Ammon's horn (tissue), 1 donor: ENCODE measurements at regions not wholly inside any gene's neighbourhood (a gene's known extent, or its start where the extent isn't known, plus 50 kb on each side); places are given as distances from the start of the nearest gene placed in this dataset.

Experiments
- DNase-seq: peaks from one replicate; pipeline ENCODE4 v3.0.0-alpha.2; 2016; ENCODE audit warnings: low spot score

DNA sequence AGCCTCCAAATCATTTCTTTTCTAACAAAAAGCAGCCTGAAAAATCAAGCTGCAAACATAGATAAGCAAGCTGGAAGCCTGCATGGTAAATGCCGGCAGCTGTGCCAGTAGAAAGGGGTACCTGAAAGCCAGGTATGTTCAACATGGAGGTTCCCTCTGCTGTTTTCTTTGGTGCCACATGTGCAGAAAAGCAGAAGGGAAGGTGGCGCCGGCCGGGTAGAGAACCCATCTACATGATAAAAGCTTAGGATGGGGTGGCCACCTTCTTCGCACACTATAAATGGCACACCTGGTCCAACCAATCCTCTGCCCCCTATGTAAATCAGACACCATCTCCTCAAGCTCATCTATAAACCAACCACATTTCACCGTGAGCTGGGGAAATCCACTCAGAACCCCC, 268.9 kb upstream of the IRX2 start:
- no peak for DNase-seq

DNA sequence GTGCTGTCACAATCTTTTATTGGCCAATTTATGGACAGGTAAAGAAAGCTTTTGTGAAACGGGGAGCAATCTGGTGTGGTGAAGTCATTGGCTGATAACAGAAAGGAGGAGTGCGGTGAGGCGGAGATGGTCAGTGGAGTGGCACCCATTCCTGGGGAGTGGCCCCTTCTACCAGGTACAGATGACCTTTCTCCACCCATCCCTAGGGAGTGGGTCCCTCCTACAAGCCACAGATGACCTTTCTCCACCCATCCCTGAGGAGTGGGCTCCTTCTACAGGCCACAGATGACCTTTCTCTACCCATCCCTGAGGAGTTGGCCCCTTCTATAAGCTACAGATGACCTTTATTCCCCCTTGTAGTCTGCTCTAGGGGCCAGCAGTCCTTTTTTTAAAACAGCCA, 267.6 kb upstream of the IRX2 start:
- DNase-seq = no peak

GRCh38 chr5:3011764-3012017, 260.2 kb upstream of the IRX2 start:
- DNase-seq = no peak

DNA sequence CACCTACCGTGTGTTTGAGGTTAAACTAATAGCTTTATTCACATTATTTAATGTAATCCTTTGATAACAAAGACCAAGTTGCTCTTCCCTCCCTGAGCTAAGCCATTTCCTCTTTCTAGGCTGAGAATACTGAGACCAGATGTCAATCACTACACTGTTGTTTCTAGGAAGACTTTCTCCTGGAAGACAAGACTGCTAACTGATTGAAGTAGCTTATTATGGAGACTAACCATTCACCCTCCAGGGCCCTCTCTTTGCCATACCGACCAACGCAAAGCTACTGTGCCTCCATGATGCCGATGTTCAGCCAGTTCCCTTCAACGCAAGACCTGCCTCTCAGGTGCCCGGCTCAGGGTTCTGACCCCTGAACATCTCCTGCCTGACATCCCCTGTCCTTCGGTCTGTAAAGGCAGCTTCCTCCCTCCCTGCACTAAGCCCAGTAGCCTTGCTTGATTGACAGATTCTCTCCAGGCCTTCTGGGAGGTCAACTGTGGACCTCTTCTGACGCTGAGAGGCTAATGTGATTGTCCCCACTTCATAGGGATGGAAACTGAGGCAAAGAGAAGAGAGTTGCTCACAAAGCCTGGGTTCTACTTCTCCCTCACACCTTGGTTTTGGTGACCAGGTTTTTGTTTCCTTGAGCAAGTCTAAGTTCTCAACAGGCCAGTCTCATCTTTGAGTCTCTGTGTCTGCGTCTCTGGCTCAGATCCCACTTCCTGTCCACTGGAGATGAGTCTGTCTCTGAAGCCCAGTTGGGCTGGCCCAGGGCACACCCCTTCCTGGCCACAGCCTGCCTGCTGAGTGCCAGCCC, 259.7 kb upstream of the IRX2 start:
- DNase-seq = no peak

DNA sequence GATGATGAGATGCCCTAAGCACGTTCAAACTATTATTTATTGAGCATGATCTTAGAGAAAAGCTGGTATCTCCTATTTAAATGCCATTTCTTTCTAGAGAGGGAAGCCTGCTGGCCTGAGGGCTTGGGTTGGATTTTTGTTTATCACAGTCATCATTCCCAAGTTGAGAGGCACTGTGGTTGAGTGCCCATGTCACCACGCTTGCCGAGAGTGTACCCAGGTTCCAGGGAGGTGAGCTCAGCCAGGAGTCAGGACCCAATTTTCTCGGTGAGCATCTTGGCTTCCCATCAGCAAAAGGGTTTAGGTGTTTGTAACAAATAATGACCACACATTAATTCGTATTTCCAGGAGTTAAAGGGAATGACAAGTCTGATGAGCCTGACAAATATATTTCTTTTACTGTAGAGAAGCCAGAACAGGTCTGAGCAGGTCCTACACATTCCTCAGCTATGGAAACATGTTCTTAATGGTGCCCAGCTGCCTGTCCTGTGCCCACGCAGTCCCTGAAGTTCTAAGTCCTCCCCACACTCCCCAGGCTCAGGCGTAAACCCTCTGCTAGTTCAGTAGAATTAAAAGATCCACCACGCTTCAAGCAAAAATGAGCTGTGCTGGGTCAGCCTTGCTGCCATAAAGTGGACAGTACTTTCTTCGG, 258.9 kb upstream of the IRX2 start:
- DNase-seq = no peak

- no peak for DNase-seq
Measured at GRCh38 chr5:3009605-3010004, 258.1 kb upstream of the IRX2 start.

- no peak for DNase-seq
Measured at GRCh38 chr5:3007577-3007976, 256.1 kb upstream of the IRX2 start.

- no peak for DNase-seq
Measured at GRCh38 chr5:3006961-3007551, 255.6 kb upstream of the IRX2 start.

DNA sequence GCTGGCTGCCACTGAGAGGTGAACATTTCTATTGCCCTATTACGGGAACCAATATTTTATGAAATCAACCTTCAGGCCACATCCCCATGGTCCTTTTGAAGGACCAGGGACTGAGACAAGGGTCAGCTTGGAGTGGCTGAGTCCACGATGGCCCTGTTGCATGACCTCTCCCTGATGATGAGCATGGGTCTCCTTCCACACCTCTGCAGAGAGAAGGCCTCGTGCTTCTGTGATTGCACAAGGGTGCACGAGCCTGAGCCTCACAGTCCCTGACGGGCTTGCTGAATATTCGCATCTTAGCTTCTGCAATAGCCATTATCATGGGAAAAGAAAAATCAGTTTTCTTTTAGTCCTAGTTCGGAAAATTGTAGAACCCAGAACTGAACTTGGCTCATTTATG, 255.0 kb upstream of the IRX2 start:
- DNase-seq = no peak

DNA sequence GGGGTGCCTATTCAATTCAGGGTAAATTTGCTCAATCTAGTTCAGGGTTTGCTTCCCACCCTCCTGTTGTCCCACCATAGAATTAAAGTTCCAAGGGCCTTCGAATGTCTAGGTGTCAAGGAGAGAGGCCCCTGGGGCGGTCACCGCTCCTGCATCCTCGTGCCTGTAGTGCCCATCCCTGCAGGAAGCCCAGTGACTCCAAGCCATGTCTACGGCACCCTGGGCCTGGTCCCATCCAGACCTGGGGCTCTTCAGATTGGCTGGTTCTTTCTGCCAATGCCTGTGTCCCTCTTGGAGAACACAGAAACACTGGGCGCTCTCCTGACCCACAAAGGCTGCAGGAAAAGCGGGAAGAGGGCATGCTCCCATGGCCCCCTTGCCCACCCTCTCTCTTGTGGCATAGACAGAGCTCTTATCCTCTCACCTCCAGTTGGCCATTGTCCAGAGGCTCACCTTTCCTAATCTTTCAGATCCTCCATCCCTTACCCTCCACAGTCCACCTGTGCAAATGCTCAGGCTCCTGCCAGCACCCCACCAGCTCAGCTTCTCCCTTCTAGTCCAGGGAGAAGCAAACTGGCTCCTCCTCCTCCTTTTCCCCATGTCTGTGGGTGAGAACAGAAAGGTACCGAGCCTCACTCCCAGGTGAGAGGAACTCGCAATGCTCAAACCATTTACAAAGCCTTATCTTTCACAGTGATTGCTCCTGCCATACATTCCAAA, 253.0 kb upstream of the IRX2 start:
- DNase-seq = no peak

- DNase-seq = no peak
Measured at GRCh38 chr5:3002230-3002629, 250.8 kb upstream of the IRX2 start.

DNA sequence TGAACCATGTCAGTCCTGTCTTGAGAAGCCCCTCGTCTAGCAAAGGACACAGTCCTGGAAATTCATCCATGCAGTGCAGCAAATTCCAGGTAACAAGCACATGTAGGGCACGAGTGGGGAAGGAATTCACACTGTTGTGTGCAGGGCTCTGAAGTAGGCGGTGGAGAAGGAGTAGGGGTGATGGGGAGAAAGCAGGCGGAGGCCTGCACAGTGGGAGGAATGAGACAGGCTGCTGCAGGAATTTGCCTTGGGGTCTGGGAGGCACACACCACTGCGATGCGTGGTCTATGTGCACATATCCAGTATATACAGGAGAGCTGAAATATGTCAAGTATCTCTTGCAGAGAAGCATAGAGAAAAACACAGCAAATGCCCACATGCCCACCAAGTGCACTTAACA, 249.2 kb upstream of the IRX2 start:
- DNase-seq = no peak

DNA sequence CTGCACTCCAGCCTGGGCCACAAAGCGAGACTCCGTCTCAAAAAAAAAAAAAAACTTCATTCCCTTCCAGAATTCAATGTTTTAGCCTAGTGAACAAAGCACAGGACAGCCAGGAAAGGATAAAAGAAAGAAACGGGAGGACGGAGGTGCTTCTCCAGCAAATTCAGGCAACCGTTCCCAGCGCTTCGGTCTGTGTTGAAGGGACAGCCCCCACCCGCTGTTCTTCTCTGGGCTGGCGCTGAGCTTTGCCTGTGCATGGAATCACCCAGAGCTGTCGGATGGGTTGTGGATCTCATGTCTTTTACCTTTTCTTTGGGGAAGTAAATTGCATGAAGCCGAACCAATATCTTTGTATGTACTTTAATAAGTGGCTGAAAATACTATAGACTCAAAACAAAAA, 248.4 kb upstream of the IRX2 start:
- DNase-seq = no peak

DNA sequence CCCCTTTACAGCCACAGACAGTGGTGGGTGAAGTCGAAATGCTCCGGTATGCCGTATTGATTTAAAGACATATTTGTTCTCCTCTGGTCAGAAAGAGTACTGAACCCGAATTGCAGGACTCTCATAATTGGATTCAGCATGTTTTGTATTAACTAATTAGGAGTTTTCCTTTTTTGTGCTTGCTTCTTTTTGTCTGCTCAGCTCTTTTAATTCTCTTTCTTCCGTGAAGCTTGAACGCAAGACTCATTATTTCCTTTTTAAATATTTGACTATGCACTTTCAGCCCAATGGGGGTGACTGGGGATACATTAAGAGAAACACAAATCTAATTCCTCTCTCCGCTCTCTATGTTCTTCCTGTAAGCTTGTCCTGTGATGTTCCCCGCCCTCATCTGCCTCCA, 246.6 kb upstream of the IRX2 start:
- DNase-seq = no peak

GRCh38 chr5:2997179-2997578, 245.7 kb upstream of the IRX2 start:
- no peak for DNase-seq

DNA sequence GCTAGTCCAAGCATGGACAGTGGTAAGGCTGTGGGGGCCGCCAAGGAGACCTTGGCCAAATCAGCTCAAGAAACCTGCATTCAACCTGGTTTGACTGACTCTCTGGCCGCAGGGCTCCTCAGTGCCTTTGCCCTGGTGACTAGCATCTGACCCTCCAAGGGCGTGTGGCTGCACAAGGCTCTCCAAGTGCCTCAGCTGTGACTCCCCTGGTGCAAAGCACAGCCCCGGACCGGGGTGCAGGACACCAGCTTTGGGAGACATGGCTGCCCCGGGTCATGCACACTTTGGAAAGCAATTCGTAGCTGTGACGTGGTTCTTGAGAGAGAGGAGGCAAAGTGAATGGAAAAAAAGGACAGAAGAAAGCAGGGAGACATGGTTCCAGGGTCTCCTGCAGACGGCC, 245.2 kb upstream of the IRX2 start:
- DNase-seq = no peak

- no peak for DNase-seq
Measured at GRCh38 chr5:2996248-2996647, 244.8 kb upstream of the IRX2 start.

DNA sequence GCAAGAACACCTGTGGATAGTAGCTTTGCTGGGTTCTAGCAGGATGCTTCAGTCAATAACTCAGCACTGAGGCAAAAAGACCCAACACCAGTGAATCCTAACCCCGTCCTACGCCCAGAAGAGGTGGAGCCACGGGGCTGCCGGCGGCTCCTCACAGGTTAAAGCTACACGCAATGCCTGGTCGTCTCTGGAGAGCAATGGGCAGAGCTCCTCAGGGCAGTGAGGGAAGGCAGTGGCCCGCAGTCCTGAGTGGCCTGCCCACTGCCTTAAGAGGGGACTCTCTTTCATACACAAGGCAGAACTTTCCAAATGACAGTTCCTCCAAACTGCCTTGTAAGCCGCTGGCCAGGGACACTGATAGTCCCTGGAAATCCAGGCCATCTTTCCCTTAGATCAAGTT, 244.2 kb upstream of the IRX2 start:
- no peak for DNase-seq

GRCh38 chr5:2995035-2995434, 243.6 kb upstream of the IRX2 start:
- no peak for DNase-seq

DNA sequence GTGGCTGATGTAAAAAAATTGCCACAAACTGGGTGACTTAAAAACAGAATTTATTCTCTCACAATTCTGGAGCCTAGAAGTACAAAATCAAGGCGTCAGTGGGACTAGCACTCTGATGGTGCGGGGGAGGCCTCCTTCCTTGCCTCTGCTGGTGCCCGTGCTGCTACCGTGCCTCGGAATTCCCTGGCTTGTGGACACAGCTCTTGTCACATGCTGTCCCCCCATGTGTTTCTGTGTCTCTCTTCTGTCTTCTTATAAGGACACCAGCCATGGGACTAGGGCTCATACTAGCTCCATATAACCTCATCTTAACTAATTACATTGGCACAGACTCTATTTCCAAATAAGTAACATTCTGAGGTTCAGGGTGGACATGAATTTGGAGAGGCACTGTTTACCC, 242.3 kb upstream of the IRX2 start:
- no peak for DNase-seq

DNA sequence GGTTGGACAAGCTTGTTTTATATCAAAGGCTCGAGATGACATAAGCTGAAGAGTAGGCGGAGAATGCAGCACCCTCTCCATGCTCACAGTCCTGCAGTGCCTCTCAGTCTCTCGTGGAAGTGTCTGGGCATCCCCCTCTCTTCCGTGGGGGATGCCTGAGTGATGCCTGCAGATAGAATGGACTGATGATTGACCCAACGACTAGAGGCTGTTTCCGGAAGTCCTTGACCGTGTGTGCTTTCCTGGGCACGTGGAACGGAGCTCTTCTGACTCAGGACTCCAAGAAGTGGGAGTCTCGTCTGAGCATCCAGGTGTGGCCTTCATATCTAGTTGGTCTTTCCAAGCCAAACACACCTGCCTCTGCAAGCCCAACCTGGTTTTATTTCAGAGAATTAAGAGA, 241.8 kb upstream of the IRX2 start:
- DNase-seq = no peak

DNA sequence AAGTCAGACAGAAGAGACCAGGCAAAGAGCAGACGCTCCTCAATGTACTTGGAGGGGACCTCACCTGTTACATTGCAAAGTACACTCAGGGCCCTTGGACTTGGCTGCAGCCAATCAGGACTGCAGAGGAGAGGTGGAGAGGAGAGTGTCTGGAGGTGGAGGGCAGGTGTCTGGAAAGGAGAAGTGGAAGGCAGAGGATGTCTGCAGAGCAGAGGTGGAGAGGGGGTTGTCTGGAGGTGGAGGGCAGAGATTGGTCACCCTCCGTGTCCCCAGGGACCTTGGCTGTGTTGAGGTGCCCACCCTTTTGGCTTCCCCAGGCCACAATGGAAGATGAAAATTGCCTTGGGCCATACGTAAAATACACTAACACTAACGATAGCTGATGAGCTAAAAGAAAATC, 241.3 kb upstream of the IRX2 start:
- no peak for DNase-seq

GRCh38 chr5:2991884-2992283, 240.4 kb upstream of the IRX2 start:
- no peak for DNase-seq
